ENCODE measurements at regions not wholly inside any gene's neighbourhood (a gene's known extent, or its start where the extent isn't known, plus 50 kb on each side); places are given as distances from the start of the nearest gene placed in this dataset.

GRCh38 chr5:82673057-82673809 is 395.1 kb upstream of the RPS23 start:
- in situ Hi-C loops (cut with MboI; ENCODE audit: low sequenced_read_pairs) = no loop called here
- Histone ChIP-seq H3K4me1 (no peaks in the 10 kb centered on the region), H3K4me3 (no peak overlapping the region), H3K36me3 (replicated peaks) (no peaks in the 10 kb centered on the region), H3K27me3 (ENCODE audit: low read depth) (peaks cover 9% of the 10 kb centered on the region; the same call in 1 of the 2 replicates), H3K9me3 (no peaks in the 10 kb centered on the region)
- DNase-seq (ENCODE audit: low spot score in 2 of 2) = no peak

- Histone ChIP-seq H3K4me3 (no peak overlapping the region), H3K9me3 (no peaks in the 10 kb centered on the region), H3K36me3 (replicated peaks) (no peaks in the 10 kb centered on the region), H3K4me1 (no peaks in the 10 kb centered on the region), H3K27me3 (ENCODE audit: low read depth) (peaks cover 6% of the 10 kb centered on the region; the same call in 1 of the 2 replicates)
- in situ Hi-C loops (cut with MboI; ENCODE audit: low sequenced_read_pairs) = no loop called here
- DNase-seq (ENCODE audit: low spot score in 2 of 2) = no peak
Observed at GRCh38 chr5:82670692-82671091, 392.5 kb upstream of the RPS23 start.

- in situ Hi-C loops (cut with MboI; ENCODE audit: low sequenced_read_pairs) = no loop called here
- no peak for DNase-seq (ENCODE audit: low spot score in 2 of 2)
- H3K27me3 ChIP-seq (ENCODE audit: low read depth) = peaks cover 2% of the 10 kb centered on the region; the same call in 1 of the 2 replicates
- H3K4me1 ChIP-seq = no peaks in the 10 kb centered on the region
- H3K36me3 ChIP-seq (replicated peaks) = no peaks in the 10 kb centered on the region
- no peaks in the 10 kb centered on the region for H3K9me3 ChIP-seq
- no peak overlapping the region for H3K4me3 ChIP-seq
Observed at GRCh38 chr5:82669720-82670119, 391.6 kb upstream of the RPS23 start.

- H3K27me3 ChIP-seq (ENCODE audit: low read depth) = no peaks in the 10 kb centered on the region
- in situ Hi-C loops (cut with MboI; ENCODE audit: low sequenced_read_pairs) = no loop called here
- no peaks in the 10 kb centered on the region for H3K4me1 ChIP-seq
- no peak for DNase-seq (ENCODE audit: low spot score in 2 of 2)
- no peaks in the 10 kb centered on the region for H3K36me3 ChIP-seq (replicated peaks)
- no peak overlapping the region for H3K4me3 ChIP-seq
- no peaks in the 10 kb centered on the region for H3K9me3 ChIP-seq
Observed at GRCh38 chr5:82666312-82666711, 388.2 kb upstream of the RPS23 start.

- H3K4me1 ChIP-seq = no peaks in the 10 kb centered on the region
- H3K4me3 ChIP-seq = no peak overlapping the region
- H3K9me3 ChIP-seq = no peaks in the 10 kb centered on the region
- in situ Hi-C loops (cut with MboI; ENCODE audit: low sequenced_read_pairs) = no loop called here
- H3K36me3 ChIP-seq (replicated peaks) = no peaks in the 10 kb centered on the region
- H3K27me3 ChIP-seq (ENCODE audit: low read depth) = no peaks in the 10 kb centered on the region
- DNase-seq (ENCODE audit: low spot score in 2 of 2) = no peak
Observed at GRCh38 chr5:82664732-82665131, 386.6 kb upstream of the RPS23 start.

GRCh38 chr5:82663225-82663624 is 385.1 kb upstream of the RPS23 start:
- in situ Hi-C loops (cut with MboI; ENCODE audit: low sequenced_read_pairs) = no loop called here
- no peak for DNase-seq (ENCODE audit: low spot score in 2 of 2)
- Histone ChIP-seq H3K27me3 (ENCODE audit: low read depth) (no peaks in the 10 kb centered on the region), H3K4me3 (no peak overlapping the region), H3K36me3 (replicated peaks) (no peaks in the 10 kb centered on the region), H3K9me3 (no peaks in the 10 kb centered on the region), H3K4me1 (no peaks in the 10 kb centered on the region)

GRCh38 chr5:82662340-82662739 is 384.2 kb upstream of the RPS23 start:
- H3K27me3 ChIP-seq (ENCODE audit: low read depth) = no peaks in the 10 kb centered on the region; the same call in 1 of the 2 replicates
- H3K4me1 ChIP-seq = no peaks in the 10 kb centered on the region
- in situ Hi-C loops (cut with MboI; ENCODE audit: low sequenced_read_pairs) = no loop called here
- H3K9me3 ChIP-seq = no peaks in the 10 kb centered on the region
- no peak overlapping the region for H3K4me3 ChIP-seq
- H3K36me3 ChIP-seq (replicated peaks) = no peaks in the 10 kb centered on the region
- no peak for DNase-seq (ENCODE audit: low spot score in 2 of 2)

- Histone ChIP-seq H3K4me1 (no peaks in the 10 kb centered on the region), H3K36me3 (replicated peaks) (no peaks in the 10 kb centered on the region), H3K4me3 (no peak overlapping the region), H3K9me3 (no peaks in the 10 kb centered on the region), H3K27me3 (ENCODE audit: low read depth) (no peaks in the 10 kb centered on the region; the same call in 1 of the 2 replicates)
- in situ Hi-C loops (cut with MboI; ENCODE audit: low sequenced_read_pairs) = no loop called here
- DNase-seq (ENCODE audit: low spot score in 2 of 2) = no peak
Observed at GRCh38 chr5:82661933-82662332, 383.8 kb upstream of the RPS23 start.

- H3K36me3 ChIP-seq (replicated peaks) = no peaks in the 10 kb centered on the region
- in situ Hi-C loops (cut with MboI; ENCODE audit: low sequenced_read_pairs) = no loop called here
- no peaks in the 10 kb centered on the region; the same call in 1 of the 2 replicates for H3K27me3 ChIP-seq (ENCODE audit: low read depth)
- no peak overlapping the region for H3K4me3 ChIP-seq
- no peak for DNase-seq (ENCODE audit: low spot score in 2 of 2)
- H3K4me1 ChIP-seq = no peaks in the 10 kb centered on the region
- no peaks in the 10 kb centered on the region for H3K9me3 ChIP-seq
Observed at GRCh38 chr5:82661462-82661861, 383.3 kb upstream of the RPS23 start.

GRCh38 chr5:82659115-82659514 is 381.0 kb upstream of the RPS23 start:
- Histone ChIP-seq H3K4me1 (no peaks in the 10 kb centered on the region), H3K36me3 (replicated peaks) (no peaks in the 10 kb centered on the region), H3K9me3 (no peaks in the 10 kb centered on the region), H3K27me3 (ENCODE audit: low read depth) (no peaks in the 10 kb centered on the region; the same call in 1 of the 2 replicates), H3K4me3 (no peak overlapping the region)
- no peak for DNase-seq (ENCODE audit: low spot score in 2 of 2)
- in situ Hi-C loops (cut with MboI; ENCODE audit: low sequenced_read_pairs) = no loop called here

GRCh38 chr5:82657033-82657699 is 379.0 kb upstream of the RPS23 start:
- Histone ChIP-seq H3K36me3 (replicated peaks) (no peaks in the 10 kb centered on the region), H3K27me3 (ENCODE audit: low read depth) (no peaks in the 10 kb centered on the region; the same call in 1 of the 2 replicates), H3K4me1 (no peaks in the 10 kb centered on the region), H3K9me3 (no peaks in the 10 kb centered on the region), H3K4me3 (no peak overlapping the region)
- no peak for DNase-seq (ENCODE audit: low spot score in 2 of 2)
- in situ Hi-C loops (cut with MboI; ENCODE audit: low sequenced_read_pairs) = no loop called here

- Histone ChIP-seq H3K4me1 (no peaks in the 10 kb centered on the region), H3K9me3 (no peaks in the 10 kb centered on the region), H3K27me3 (ENCODE audit: low read depth) (no peaks in the 10 kb centered on the region; the same call in 1 of the 2 replicates), H3K4me3 (no peak overlapping the region), H3K36me3 (replicated peaks) (no peaks in the 10 kb centered on the region)
- in situ Hi-C loops (cut with MboI; ENCODE audit: low sequenced_read_pairs) = no loop called here
- DNase-seq (ENCODE audit: low spot score in 2 of 2) = no peak
Observed at GRCh38 chr5:82656341-82656761, 378.2 kb upstream of the RPS23 start.

- H3K27me3 ChIP-seq (ENCODE audit: low read depth) = no peaks in the 10 kb centered on the region; the same call in 1 of the 2 replicates
- no peaks in the 10 kb centered on the region for H3K9me3 ChIP-seq
- H3K4me3 ChIP-seq = no peak overlapping the region
- H3K36me3 ChIP-seq (replicated peaks) = no peaks in the 10 kb centered on the region
- no peaks in the 10 kb centered on the region for H3K4me1 ChIP-seq
- in situ Hi-C loops (cut with MboI; ENCODE audit: low sequenced_read_pairs) = no loop called here
- no peak for DNase-seq (ENCODE audit: low spot score in 2 of 2)
Observed at GRCh38 chr5:82655078-82655477, 376.9 kb upstream of the RPS23 start.

GRCh38 chr5:82649943-82650342 is 371.8 kb upstream of the RPS23 start:
- H3K36me3 ChIP-seq (replicated peaks) = no peaks in the 10 kb centered on the region
- H3K4me3 ChIP-seq = no peak overlapping the region
- H3K9me3 ChIP-seq = no peaks in the 10 kb centered on the region
- DNase-seq (ENCODE audit: low spot score in 2 of 2) = no peak
- peaks cover 5% of the 10 kb centered on the region; the same call in 1 of the 2 replicates for H3K27me3 ChIP-seq (ENCODE audit: low read depth)
- H3K4me1 ChIP-seq = no peaks in the 10 kb centered on the region
- in situ Hi-C loops (cut with MboI; ENCODE audit: low sequenced_read_pairs) = loop anchor here (25.0 kb wide), 2 partner anchors 787 to 912 kb away; no protein-coding TSS in a partner anchor
